ENCODE measurements at regions not wholly inside any gene's neighbourhood (a gene's known extent, or its start where the extent isn't known, plus 50 kb on each side); places are given as distances from the start of the nearest gene placed in this dataset.
"Not testable (repeated sequence)": the region's sequence is repeated elsewhere in the genome, so short reads cannot be mapped to it uniquely, and the experiment has no call there.

DNA sequence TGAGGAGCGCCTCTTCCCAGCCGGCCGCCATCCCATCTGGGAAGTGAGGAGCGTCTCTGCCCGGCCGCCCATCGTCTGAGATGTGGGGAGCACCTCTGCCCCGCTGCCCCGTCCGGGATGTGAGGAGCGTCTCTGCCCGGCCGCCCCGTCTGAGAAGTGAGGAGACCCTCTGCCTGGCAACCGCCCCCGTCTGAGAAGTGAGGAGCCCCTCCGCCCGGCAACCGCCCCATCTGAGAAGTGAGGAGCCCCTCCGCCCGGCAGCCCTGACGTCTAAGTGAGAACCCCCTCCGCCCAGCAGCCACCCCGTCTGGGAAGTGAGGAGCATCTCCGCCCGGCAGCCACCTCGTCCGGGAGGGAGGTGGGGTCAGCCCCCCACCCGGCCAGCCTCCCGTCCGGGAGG, 319.9 kb upstream of the EPHA4 start:
- H2BK12ac ChIP-seq (ENCODE audit: low read depth, low read length); H2AFZ ChIP-seq (ENCODE audit: low read length); H3K79me1 ChIP-seq (ENCODE audit: low read depth, low read length); H2AK5ac ChIP-seq (ENCODE audit: low read depth, low read length); H3K4me2 ChIP-seq (ENCODE audit: insufficient read depth in 1 of 2, low read depth in 2 of 2, low read length in 2 of 2); H2BK20ac ChIP-seq (ENCODE audit: low read length); H2BK120ac ChIP-seq (replicated peaks; ENCODE audit: low read depth, low read length); FAIRE-seq; H3K4me3 ChIP-seq (ENCODE audit: extremely low read depth in 1 of 4, insufficient read depth in 2 of 4, low read depth in 3 of 4, low read length in 4 of 4); H3K27me3 ChIP-seq (replicated peaks in 1 of 4; ENCODE audit: control insufficient read depth in 3 of 4, extremely low read depth in 1 of 4, insufficient read depth in 3 of 4, low read length in 3 of 4); H3K4ac ChIP-seq (replicated peaks; ENCODE audit: insufficient read length, low read depth, low read length); H3K14ac ChIP-seq (ENCODE audit: insufficient read length); H3K23me2 ChIP-seq (ENCODE audit: low read depth, low read length); H3K79me2 ChIP-seq (ENCODE audit: control insufficient read depth in 1 of 2, insufficient read depth in 2 of 2, low read length in 2 of 2); H3K36me3 ChIP-seq (ENCODE audit: control insufficient read depth in 2 of 4, insufficient read depth in 4 of 4, low read length in 3 of 4); H3K23ac ChIP-seq (ENCODE audit: insufficient read length); DNase-seq (ENCODE audit: low read depth in 1 of 2, low spot score in 2 of 2); H3K18ac ChIP-seq (ENCODE audit: extremely low read depth, low read length); H3K4me1 ChIP-seq (replicated peaks in 1 of 4; ENCODE audit: control insufficient read depth in 3 of 4, insufficient read depth in 4 of 4, low read length in 3 of 4); H4K8ac ChIP-seq (ENCODE audit: extremely low read depth, insufficient read depth, low read length); H4K20me1 ChIP-seq (replicated peaks in 1 of 2; ENCODE audit: control insufficient read depth in 1 of 2, insufficient read depth in 2 of 2, low read length in 2 of 2); CTCF ChIA-PET (ENCODE audit: partially characterized antibody); H2BK5ac ChIP-seq (ENCODE audit: low read depth, low read length); POLR2A ChIA-PET (ENCODE audit: partially characterized antibody); H2BK15ac ChIP-seq (ENCODE audit: low read length); H3K56ac ChIP-seq (replicated peaks; ENCODE audit: insufficient read length, low read depth, low read length); H4K5ac ChIP-seq (ENCODE audit: insufficient read length, low read depth, low read length); H3K9ac ChIP-seq (replicated peaks in 1 of 4; ENCODE audit: extremely low read depth in 1 of 4, low read depth in 3 of 4, low read length in 3 of 4); H3K27ac ChIP-seq (ENCODE audit: low read depth, low read length); H4K91ac ChIP-seq (replicated peaks; ENCODE audit: insufficient read length, low read length): not testable (repeated sequence)
- H3K9me3 ChIP-seq (ENCODE audit: insufficient read depth in 2 of 2, low read depth in 1 of 2, low read length in 1 of 2) = peaks cover 0 to 12% of the 10 kb centered on the region in 2 experiments; a peak in 2 of 4 replicates
- WGBS, 2 experiments (ENCODE audit: extremely low coverage in 1 of 2, insufficient coverage in 1 of 2, insufficient read length in 1 of 2, insufficient replicate concordance in 2 of 2, low coverage in 1 of 2, low lambda C conversion rate in 2 of 2, missing lambda C conversion rate in 1 of 2) = 81% methylated on average over 3 of the region's 31 CpGs; no CpG with 5 or more reads in 1 of the 2 experiments

Measured in H1 (cell line).